B cell (primary cell): ENCODE measurements at regions not wholly inside any gene's neighbourhood (a gene's known extent, or its start where the extent isn't known, plus 50 kb on each side); places are given as distances from the start of the nearest gene placed in this dataset.

Experiments
- EZH2 ChIP-seq: IDR thresholded peaks from 2 replicates; pipeline ENCODE4 v1.6.1; 2012; ENCODE audit warnings: borderline replicate concordance, low read depth, mild to moderate bottlenecking, moderate library complexity, low read length; ENCODE audit not compliant: insufficient read depth, poor library complexity, severe bottlenecking
- TF ChIP-seq, protein P1 (sequence below): fragments of 200-600 bp; IDR thresholded peaks from one replicate; pipeline ENCODE4 v1.8.0; 2022; ENCODE audit warnings: antibody characterized with exemption, mild to moderate bottlenecking

DNA sequence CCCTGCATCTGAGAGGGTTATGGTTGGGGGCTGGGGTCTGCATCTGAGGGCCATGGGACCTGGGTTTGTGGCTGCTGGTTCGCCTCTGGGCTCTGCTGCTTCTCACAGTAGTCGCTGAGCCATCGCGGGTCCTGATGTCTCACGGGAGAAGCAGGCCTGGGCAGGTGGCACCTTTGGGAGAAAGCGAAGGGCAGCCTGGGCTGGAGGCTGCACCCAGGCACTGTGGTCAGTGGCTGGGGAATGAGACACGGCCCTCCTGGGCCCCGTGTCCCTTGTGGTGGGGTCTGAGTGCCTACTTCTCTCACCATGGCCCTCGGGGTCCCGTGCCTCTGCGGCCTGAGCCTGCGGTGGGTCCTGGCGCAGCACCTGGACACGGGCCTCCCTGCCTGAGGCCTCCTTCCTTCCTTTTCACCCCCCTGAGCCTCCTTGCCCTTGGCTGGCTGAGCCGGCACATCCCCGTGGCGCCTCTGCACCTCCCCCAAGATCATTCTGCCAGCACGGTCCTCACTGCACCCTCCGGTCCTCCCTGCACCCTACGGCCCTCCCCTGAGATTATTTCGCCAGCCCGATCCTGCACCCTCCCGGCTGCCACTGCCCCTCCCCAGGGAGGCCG is 206.0 kb downstream of the ERMARD start:
- TF ChIP-seq, protein P1, sequence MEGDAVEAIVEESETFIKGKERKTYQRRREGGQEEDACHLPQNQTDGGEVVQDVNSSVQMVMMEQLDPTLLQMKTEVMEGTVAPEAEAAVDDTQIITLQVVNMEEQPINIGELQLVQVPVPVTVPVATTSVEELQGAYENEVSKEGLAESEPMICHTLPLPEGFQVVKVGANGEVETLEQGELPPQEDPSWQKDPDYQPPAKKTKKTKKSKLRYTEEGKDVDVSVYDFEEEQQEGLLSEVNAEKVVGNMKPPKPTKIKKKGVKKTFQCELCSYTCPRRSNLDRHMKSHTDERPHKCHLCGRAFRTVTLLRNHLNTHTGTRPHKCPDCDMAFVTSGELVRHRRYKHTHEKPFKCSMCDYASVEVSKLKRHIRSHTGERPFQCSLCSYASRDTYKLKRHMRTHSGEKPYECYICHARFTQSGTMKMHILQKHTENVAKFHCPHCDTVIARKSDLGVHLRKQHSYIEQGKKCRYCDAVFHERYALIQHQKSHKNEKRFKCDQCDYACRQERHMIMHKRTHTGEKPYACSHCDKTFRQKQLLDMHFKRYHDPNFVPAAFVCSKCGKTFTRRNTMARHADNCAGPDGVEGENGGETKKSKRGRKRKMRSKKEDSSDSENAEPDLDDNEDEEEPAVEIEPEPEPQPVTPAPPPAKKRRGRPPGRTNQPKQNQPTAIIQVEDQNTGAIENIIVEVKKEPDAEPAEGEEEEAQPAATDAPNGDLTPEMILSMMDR = no peak
- TF ChIP-seq EZH2 = no peak
